ENCODE measurements at regions not wholly inside any gene's neighbourhood (a gene's known extent, or its start where the extent isn't known, plus 50 kb on each side); places are given as distances from the start of the nearest gene placed in this dataset.
"Not testable (repeated sequence)": the region's sequence is repeated elsewhere in the genome, so short reads cannot be mapped to it uniquely, and the experiment has no call there.

DNA sequence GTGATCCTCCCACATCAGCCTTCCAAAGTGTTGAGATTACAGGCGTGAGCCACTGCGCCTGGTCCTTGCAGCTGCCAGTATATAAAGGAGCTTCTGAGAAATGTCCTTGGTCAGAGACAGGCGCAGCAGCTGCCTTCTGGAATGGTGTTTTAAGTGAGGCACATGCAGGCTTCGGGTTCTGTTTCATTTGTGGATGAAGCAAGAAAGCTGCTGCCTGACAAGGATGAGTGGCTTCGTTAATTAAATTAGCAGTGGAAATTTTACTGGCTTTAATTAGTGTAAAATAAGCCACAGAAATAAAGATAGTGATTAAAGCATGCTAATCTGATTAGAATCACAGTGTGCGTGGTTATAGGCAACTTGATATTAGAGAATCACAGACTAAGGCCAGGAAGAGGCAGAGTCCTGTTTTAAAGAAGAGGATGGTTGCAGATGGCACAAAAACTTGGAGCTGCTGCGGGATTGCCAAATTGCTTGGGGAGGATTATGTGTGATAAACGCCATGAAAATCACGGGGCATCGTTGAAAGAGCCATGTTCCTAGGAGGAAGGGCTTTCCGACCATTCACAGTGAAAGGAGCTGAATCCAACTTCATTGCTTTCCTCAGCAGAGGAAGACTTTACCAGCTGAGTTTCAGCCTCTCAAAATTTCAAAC is 348.4 kb upstream of the FAT1 start:
- DNase-seq: no peak

DNA sequence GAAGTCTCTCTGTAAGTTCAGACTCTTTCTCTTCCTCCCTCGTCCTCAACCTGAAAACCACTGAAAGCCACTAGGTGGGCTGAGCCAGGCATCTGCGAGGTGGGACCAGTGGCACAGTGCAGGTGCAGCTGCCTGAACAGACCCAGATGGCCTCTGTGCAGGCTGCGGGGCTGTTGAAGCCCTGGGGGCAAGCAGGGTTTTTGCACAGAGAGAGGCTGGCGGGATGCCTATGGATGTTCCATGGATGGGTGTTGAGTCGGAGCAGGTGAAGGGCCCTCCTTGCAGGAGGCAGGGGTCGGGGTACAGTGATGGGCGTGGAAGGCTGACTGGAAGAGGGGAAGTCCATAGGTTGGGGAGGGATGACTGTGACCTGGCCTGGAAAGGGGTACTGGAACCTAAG is 350.2 kb upstream of the FAT1 start:
- no peak for DNase-seq

DNA sequence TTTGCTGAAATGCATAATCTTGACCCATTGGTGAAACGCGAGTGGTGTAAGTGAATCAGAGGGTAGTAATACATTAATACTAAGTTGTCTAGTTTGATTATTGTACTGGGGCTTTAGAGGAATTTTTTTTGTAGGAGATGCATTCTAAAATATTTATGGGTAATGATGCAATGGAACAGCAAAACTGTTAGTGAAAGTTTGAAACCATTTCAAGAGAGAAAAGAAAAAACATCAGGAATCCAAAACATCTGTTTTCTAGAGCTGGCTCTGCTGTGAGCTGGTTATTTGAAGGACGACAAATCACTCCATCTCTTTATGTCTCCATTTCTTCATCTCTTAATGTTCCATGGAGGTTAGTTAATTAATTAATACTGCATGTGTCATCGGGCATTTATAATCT is 351.9 kb upstream of the FAT1 start:
- DNase-seq: no peak

DNA sequence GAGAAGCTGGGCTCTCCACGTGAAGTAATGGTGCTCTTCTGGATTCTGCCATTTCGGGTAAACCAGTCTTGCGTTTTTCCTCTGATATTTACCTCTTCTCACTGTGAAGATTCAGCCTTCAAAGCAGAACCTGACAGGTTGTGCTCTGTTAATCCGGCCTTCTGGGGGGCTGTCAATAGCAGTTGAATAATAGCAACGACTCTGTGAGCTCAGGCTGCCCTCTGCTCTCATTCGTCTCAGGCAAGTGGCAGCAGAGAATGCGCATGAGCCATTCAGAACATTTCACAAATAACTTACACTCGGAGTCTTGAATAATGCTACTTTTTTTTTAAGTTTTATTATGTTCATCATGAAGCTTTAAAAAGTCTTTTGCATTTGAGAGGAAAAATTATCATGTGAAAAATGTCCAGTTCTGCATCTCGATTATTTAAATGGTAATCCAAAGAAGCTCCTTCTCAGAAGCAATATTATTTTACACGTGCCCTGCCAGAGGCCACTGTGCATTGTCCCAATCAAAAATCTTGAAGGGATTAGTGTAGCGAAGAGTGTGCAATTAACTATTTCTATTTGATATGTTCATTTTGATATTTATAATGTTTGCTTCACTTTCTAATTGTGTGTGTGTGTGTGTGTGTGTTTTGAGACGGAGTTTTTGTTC is 354.2 kb upstream of the FAT1 start:
- no peak for DNase-seq

DNA sequence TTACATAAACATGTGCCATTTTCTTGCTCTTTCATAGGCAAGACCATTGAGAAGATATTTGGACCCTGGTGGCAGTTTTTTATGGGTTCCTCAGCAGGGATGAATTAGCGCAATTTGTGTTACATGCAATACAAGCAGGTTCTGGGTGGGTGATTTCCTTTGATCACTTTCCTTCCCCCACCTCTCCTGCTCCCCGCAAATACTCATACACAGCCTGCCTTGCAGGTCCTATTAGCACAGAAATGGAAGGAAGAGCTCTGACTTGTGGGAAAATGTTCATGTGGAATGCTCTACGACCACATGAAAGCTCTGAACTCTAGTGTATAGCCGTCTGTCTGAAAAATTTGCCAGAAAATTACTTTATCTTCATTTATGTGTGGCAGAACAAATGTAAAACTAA is 361.0 kb upstream of the FAT1 start:
- no peak for DNase-seq

DNA sequence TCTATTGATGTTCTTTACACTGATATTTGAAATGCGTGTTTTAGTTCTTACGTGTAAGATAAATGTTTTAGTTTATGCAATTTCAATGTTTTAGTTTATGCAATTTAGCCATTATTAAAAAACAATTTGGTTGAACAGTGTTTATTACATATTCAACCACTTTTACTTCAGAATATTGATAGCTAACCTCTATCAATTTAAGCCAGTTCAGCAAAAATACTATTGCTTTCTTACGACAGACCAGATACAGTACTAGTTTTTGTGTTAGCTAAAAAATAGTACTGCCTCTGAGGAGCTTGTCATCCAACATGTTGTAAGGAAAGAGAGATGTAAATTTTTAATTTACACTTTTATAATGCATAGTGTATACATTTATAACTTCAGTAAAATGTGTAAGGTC is 361.7 kb upstream of the FAT1 start:
- DNase-seq: no peak

DNA sequence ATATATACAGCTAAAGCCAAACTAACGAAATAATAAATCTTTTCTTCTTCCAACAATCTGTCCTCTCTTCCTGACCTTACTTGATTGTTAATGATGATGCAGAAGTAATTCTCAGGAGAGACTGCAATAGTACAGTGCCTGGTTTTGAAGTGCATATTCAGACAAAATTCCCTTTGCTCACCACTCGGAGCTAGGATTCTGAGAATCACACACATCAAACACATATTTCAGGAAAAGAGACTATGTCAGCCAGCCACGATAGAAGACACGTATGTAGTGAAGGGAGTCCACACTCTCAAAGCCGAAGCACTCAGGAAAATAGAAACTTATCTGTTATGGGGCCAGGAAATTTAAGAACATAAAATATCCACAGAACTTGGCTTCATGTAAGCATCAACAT is 362.5 kb upstream of the FAT1 start:
- DNase-seq: no peak

DNA sequence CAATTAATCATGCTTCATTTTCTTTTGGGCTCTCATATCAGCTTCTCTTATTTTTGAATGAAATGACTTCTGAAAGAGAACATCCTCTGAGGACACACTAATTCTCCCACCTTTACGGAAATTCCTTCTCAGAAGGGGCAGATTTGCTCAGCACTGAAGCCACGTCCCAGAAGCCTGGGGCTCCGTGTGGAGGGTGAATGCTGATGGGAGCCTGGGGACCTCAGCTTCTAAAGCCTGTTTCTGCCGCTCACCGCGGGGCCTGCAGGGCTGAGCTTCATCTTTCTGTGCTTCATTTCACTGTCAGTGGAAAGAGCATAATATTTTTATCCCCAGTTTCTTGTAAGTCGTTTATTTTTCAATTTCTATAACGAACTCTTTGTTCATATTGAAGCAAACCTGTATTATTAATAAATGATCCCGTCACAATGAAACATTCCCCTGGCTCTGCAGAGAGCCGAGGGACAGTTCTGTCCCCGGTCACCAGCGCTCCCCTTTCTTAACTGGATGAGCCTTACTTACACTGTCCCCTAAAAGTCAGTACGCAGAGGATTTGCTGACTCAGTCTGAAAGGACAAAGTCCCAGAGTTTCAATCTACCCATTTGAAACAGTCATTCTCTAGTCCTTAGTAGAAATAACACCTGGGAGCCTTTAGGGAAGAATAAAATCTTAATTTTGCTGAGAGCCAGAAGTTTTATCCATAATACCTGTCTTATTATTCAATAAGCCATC is 364.6 kb upstream of the FAT1 start:
- DNase-seq: no peak

DNA sequence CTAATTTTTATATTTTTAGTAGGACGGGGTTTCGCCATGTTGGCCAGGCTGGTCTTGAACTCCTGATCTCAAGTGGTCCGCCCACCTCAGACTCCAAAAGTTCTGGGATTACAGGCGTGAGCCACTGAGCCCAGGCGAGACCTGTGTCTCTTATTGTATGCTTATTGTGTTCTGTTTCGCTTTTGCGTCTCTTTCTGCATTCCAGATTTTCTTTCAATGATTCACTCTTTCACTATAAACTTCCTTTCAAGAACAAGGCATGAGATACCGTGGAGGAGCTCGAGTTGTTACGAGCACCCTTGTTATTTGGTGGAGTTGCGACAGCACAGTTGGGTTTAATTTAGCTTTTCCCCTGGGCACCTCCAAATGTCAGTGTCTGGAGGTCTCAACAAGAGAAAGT is 366.7 kb upstream of the FAT1 start:
- DNase-seq: no peak

DNA sequence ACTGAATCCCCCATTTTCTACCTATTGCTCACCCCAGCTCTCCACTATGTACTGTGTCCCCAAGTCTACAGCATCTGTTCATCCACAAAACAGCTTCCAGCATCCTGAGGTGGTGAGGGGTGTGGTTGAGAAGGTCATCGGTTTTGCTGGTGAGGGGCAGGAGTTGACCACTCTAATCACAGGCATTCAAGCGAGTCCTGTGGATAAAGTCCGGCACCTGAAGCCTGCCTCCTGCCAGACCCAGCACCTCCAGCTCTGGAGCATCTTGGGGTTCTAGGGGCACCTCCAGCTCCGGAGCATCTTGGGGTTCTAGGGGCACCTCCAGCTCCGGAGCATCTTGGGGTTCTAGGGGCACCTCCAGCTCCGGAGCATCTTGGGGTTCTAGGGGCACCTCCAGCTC is 367.2 kb upstream of the FAT1 start:
- DNase-seq: not testable (repeated sequence)

DNA sequence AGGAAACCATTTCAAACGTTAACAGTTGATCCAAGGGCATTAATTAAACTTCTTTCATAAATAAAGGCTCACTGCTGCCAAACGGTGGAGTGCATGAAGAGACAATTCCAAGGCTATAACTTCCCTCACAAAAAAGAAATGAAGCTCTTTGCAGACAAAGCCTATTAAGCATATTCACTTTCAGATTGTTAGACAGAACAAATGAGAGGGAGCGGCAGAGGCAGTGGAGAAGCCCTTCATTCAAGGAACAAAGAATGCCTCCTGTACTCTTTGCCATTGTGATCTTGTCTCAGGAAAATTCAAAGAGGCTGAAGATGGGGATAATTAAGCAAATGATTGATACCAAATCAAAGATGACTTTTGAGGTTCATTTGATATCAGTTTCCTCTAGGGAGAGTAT is 370.5 kb upstream of the FAT1 start:
- no peak for DNase-seq

DNA sequence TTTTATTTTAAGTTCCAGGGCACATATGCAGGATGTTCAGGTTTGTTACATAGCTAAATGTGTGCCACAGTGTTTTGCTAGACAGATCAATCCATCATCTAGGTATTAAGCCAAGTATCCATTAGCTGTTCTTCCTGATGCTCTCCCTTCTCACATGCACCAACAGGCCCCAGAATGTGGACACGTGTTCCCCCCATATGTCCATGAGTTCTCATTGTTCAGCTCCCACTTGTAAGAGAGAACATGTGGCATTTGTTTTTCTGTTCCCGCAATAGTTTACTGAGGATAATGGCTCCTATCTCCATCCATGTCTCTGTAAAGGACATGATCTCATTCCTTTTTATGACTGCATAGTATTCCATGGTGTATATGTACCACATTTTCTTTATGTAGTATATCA is 374.8 kb upstream of the FAT1 start:
- DNase-seq: no peak

DNA sequence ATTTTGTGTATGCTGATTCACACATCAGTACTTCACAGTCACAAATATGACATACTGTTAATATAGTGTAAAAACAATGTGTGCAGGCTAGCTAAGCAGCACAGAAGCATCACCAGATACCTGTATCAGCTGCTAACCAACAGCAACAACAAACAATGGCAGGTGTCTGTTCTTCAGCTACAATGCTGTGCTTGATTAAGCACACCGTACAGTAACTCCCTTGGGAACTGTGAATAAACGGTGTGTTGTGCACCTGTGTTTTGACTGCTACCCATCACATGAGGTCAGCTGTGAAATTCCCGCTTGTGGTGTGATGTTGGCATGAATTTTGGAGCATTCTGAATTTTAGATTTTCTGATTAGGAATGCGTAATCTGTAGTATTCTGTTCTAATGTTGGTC is 379.7 kb upstream of the FAT1 start:
- peak; percentile 30 for DNase-seq

DNA sequence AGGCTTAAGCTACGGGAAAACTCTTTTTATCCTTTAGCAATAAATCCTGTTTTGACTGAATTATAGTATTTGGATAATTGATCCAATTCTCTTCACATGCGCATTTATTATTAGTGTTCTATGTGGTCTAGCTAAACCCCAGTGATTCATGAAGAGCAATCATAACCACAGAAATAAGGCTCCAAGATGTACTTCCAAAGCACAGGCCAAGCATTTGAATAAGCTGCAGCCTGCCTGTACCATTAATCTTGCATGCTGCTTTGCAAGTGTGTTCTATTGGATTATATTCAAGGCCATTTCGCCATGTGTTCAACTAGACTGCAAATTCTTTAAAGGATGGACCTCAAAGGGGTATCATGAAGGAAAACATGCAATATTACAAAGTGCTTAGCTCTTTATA is 385.2 kb upstream of the FAT1 start:
- DNase-seq: no peak

DNA sequence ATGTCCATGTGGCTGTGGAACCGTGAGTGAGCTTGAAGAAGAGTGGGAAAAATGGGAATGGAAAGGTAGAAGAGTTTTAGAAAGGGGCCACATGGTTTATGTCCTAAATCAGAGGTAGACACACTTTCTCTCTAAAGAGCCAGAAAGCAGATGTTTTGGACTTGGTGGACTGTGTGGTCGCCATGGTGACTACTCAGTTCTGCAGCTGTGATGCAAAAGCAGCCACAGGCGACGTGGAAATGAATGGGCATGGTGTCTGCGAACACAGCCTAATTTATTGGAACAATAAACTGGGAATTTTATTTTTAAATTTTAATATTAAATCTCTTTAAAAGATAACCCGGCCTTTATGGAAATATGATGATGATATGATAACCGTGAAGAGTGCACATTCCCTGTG is 386.0 kb upstream of the FAT1 start:
- DNase-seq: no peak

DNA sequence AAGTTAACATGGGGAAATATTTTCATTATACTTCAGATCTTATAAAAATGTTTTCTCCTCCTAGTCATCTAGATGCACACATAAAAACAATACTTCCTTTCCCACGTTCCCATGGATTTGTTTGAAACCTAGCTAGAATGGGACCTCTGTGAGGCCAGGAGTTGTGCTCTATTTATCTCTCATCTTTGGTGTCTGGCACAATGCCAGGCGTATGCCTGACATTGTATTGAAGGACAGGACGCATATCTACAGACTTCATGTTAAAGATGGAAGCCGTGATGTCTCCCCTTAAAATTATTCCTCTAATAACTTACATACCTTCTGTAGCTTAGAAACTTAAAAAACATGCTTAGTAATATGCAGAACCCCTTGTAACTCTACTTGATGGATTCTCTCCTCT is 394.5 kb upstream of the FAT1 start:
- no peak for DNase-seq

DNA sequence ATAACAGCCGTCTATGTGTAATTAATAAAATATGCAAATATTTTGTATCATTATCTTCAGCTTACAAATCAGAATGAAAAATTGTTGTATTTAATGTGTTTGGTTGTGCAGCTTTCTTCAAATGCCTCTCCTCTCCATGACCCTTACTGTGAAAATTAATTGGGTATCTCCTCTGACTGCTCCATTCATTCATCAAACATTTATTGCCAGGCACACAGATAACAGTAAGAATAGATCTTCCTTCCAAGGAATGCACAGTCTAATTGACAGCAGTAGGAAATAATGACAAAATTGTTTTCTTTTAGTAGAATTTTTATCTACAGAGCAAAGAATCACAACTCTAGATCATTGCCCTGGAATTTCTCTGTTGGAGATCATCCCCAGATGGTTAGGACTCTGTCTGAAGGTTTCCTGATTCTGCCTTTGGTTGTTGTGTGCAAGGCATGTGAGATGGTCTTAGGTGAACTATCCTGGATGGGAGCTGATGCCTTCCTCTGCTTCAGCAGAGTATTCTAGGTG is 395.0 kb upstream of the FAT1 start:
- no peak for DNase-seq

DNA sequence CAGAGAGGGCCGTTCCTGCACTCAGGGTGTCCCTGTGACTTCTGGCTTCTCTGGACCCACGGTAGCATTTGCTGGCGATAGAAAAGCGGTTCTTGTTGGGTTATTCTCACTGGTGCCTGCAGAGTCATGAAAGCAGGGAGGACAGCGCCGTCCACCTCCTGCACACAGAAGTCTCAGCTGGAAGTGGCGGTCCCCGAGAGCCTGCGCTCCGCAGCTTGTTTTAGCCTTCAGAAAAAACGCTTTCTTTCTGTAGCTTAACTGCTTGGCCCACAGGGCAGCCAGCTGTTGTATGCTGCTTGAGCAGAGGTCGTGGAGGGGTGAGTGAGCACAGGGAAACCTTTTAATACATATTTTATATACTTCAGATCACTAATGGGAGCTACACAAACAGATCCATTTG is 400.7 kb upstream of the FAT1 start:
- no peak for DNase-seq

DNA sequence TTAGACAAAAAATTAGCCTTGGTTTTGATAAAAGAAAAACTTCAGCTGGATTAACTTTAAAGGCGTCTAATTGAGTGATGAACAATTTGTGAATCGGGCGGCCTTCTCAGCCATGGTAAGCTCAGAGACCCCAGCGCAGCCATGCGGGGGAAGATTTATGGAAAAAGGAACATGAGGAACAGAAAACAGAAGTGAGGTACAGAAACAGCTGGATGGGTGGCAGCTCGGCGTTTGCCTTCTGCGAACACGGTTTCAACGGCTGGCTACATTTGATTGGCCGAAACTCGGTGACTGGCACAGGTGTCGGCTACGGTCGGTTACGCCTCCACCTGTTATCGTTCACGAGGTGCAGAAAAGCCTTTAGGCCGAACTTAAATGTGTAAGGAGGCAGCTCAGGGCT is 401.4 kb upstream of the FAT1 start:
- DNase-seq: no peak

DNA sequence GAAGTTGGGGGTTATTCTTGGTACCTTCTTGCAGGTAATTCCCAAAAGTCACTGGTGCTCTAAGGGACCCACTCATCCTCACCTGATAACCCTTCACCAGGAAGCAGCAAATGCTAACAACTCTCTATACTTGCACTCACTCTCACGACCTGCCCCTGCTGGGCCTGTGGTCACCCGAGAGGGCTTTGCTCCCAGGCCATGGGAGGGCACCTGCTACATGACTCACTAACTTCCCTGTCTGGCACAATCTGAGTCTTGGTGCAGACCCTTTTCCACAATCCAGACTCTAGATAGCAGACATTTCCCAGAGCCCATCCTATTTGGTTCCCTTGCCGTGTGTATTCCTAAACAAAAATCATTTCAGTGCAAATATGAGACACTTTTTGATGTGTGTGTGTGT is 403.8 kb upstream of the FAT1 start:
- no peak for DNase-seq

DNA sequence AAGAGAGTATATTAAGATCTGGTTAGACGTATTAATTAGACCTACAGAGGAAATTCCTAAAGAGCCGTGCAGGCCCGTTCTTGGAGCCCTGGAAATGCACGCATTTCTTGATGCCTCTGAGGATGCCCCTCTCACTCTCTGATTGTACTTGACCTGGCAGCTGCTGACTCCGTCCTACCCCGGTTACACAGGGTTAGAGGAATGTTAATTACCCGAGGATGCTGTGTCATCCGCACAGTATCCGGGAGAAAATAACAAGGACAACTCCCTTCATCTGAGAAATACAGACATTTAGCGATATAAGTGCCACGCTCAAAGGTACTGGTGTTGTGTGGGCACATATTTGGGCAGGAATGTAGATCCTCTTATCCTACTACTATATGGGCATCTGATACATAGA is 404.6 kb upstream of the FAT1 start:
- no peak for DNase-seq

DNA sequence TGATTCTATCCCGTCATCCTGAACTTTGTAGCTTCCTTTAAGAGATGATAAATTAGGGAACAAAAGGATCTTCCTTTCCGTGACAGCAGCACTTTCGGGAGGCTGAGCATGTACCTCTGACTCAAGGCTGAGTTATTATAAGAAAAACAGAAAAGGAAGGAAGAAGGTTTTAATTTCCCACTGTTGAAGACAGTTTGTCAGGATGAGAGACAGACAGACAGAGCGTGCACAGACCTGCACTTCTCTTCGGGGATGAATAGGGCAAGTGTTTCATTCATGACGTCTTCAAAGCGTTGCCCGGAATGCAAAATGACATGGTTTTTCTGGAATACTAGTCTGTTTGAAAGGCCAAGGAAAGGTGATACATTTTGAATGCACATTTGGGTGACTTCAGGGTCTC is 405.3 kb upstream of the FAT1 start:
- no peak for DNase-seq

DNA sequence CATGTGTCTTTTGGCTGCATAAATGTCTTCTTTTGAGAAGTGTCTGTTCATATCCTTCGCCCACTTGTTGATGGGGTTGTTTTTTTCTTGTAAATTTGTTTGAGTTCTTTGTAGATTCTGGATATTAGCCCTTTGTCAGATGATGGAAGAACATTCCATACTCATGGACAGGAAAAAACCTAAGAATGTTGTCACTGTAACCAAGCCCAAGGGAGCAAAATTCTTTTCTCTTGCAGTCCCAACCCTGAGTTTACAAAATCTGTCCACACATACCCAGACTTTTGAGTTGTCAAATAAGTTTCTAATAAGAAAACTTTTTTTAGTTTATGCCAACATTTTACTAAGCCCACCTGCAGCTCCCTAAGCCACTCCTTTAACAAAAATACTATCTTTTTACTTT is 408.2 kb upstream of the FAT1 start:
- not testable (repeated sequence) for DNase-seq

DNA sequence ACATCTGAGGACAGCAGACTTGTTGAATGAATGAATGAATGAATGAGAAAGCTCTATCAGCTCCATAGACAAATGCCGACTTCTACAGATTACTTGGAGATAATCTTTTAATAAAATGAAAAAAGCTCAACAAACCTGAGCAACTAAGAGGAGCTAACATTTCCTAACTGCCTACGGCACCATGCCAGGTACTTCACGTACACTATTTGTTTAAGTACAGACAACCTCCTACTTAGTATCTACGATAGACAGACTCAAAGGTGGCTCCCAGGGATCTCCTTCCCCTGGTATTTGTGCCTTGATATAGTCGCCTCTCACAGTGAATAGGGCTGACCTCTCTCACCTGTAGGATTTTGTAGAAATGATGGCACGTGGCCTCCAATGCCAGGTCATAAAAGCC is 412.2 kb upstream of the FAT1 start:
- DNase-seq: no peak

Data from NCI-H1105 (cell line).